ENCODE measurements at regions not wholly inside any gene's neighbourhood (a gene's known extent, or its start where the extent isn't known, plus 50 kb on each side); places are given as distances from the start of the nearest gene placed in this dataset.
"Not testable (repeated sequence)": the region's sequence is repeated elsewhere in the genome, so short reads cannot be mapped to it uniquely, and the experiment has no call there.

DNA sequence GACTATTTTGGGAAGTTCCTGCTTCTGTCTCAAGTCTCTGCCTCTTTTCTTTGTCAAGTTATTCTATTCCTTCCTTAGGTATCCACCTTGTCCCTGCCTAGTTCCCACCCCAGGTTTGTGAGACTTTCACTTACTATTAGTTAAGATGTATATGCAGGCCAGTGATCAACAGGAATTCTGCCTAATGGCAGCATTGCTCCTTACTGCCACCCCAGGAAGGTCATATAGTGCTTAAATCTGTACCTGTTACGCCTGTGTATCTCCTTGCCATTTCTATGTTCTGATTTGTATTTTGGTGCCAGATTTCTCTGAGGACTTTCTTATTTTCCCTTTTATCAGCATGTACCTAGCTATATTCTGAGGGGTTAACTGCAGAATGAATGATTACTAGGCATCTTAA lies 746.0 kb upstream of the TMEFF2 start:
- no peak for DNase-seq (ENCODE audit: low spot score)
- TF ChIP-seq, protein P1, sequence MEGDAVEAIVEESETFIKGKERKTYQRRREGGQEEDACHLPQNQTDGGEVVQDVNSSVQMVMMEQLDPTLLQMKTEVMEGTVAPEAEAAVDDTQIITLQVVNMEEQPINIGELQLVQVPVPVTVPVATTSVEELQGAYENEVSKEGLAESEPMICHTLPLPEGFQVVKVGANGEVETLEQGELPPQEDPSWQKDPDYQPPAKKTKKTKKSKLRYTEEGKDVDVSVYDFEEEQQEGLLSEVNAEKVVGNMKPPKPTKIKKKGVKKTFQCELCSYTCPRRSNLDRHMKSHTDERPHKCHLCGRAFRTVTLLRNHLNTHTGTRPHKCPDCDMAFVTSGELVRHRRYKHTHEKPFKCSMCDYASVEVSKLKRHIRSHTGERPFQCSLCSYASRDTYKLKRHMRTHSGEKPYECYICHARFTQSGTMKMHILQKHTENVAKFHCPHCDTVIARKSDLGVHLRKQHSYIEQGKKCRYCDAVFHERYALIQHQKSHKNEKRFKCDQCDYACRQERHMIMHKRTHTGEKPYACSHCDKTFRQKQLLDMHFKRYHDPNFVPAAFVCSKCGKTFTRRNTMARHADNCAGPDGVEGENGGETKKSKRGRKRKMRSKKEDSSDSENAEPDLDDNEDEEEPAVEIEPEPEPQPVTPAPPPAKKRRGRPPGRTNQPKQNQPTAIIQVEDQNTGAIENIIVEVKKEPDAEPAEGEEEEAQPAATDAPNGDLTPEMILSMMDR (IDR thresholded peaks at IDR 0.05; ENCODE audit: extremely low read depth, missing control alignments): no peak

DNA sequence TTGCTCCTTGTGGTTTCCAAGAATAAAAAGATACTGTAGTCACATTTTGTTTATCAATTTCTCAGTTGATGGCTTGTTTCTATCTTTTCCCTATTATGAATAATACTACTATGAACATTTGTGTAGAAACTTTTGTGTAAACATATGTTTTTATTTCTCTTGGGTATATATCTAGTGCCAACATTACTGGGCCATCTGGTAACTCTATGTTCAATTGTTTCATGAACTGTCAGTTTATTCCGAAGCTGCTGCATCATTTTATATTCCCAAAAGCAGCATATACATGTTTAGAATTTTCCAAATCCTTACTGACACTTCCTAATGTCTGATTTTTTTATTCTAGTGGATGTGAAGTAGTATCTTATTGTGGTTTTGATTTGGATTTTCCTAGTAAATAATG lies 737.6 kb upstream of the TMEFF2 start:
- TF ChIP-seq, protein P1 (IDR thresholded peaks at IDR 0.05; ENCODE audit: extremely low read depth, missing control alignments): no peak
- no peak for DNase-seq (ENCODE audit: low spot score)

DNA sequence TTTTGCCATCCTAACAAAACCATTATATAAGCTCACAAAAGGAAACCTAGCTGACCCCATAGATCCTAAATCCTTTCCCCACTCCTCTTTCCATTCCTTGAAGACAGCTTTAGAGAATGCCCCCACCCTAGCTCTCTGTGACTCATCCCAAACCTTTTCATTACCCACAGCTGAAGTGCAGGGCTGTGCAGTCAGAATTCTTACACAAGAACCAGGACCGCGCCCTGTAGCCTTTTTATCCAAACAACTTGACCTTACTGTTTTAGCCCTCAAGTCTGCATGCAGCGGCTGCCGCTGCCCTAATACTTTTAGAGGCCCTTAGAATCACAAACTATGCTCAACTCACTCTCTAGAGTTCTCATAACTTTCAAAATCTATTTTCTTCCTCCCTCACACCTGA lies 726.9 kb upstream of the TMEFF2 start:
- not testable (repeated sequence) for DNase-seq (ENCODE audit: low spot score)

DNA sequence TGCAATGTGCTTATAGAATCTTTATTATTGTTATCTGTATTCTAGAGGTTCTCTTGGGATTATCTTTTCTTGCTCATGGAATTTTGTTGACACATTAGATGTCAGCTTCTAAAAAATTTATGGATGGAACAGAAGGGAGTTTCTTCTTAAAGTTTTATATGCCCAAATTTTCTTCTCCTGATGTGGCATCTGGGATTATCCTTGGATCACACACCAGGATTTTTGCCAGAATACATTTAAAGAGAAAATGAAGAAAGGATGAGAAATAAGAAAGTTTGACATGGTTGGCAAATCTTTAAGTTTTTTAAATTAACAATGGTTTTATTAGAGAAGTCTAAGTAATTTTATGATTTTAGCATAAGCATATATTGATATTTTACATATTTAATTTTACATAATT lies 706.7 kb upstream of the TMEFF2 start:
- DNase-seq (ENCODE audit: low spot score): no peak
- TF ChIP-seq, protein P1 (IDR thresholded peaks at IDR 0.05; ENCODE audit: extremely low read depth, missing control alignments): no peak

DNA sequence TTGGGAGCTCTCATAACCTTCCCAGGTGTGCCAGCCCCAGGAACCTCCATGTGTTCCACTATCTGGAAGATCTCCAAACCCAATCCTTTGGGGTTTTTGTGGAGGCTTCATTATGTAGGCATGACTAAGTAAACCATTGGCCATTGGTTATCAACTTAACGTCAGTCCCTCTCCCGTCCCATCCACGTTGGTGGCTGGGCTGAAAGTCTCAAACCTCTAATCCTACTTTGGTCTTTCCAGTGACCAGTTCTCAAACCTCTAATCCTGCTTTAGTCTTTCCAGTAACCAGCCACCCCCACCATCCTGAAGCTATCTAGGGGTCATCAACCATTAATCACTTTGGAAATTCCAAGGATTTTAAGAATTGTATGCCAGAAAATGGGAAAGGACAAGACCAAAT lies 704.7 kb upstream of the TMEFF2 start:
- DNase-seq (ENCODE audit: low spot score): no peak
- TF ChIP-seq, protein P1 (IDR thresholded peaks at IDR 0.05; ENCODE audit: extremely low read depth, missing control alignments): no peak

DNA sequence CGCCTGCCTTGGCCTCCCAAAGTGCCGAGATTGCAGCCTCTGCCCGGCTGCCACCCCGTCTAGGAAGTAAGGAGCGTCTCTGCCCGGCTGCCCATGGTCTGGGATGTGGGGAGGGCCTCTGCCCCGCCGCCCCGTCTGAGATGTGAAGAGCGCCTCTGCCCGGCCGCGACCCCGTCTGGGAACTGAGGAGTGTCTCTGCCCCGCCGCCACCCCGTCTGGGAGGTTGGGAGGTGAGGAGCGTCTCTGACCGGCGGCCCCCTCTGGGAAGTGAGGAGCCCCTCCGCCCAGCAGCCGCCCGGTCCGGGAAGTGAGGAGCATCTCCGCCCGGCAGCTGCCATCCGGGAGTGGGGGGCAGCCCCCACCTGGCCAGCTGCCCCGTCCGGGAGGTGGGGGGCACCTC lies 699.2 kb upstream of the TMEFF2 start:
- DNase-seq (ENCODE audit: low spot score): not testable (repeated sequence)

DNA sequence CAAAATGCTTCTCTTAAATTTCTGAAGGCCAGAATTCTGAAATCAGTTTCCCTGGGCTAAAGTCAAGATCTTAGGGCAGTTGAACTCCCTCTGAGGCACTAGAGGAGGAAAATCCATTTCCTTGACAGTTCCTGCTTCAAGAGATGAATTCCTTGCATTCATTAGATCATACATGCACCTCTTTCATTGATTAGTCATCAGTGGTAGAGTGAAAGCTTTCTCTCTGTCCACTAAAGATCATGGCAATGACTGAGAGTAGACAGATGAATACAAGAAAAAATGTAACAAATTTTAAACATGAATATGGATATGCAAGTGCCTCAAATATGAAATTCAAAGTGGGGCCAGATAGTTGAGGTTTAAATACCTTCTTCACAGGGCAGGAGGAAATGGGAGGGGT lies 693.4 kb upstream of the TMEFF2 start:
- TF ChIP-seq, protein P1 (IDR thresholded peaks at IDR 0.05; ENCODE audit: extremely low read depth, missing control alignments): no peak
- no peak for DNase-seq (ENCODE audit: low spot score)

DNA sequence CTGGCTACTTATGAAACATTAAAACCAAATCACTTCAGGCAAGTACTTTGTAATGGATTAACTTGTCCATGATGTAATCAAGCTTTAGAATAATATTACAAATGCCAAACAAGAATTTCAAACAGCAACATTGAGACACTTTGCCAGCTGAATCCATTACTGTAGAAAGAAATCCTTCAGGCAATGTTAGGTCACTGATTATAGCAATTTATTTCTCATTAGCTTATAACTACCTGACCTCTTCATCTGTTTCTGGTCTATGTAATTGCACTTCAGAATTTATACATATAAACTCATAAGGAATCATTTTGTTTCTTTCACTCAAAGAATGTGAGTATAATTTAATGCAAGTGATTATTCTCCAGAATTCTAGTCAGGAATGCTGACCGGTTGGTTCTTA lies 692.6 kb upstream of the TMEFF2 start:
- DNase-seq (ENCODE audit: low spot score): no peak
- TF ChIP-seq, protein P1 (IDR thresholded peaks at IDR 0.05; ENCODE audit: extremely low read depth, missing control alignments): no peak

DNA sequence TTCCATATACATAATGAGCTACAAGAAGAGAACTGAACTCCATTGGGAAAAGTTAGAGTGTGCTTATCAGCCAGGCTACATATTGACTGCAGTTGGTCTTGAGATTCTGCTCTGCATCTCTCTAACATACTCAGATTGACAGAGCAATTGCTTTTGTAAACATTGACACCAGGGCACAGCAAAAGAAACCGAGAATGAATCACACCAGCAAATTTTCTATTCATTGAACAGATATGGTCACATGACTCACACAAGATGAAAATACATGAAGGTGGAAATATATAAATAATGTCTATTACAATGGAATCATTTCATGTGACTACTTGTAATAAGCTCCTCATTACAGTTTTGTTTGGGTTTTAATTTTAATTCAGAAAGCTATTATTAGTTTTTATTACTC lies 691.9 kb upstream of the TMEFF2 start:
- DNase-seq (ENCODE audit: low spot score): no peak
- TF ChIP-seq, protein P1 (IDR thresholded peaks at IDR 0.05; ENCODE audit: extremely low read depth, missing control alignments): no peak

Measured in GM20000 (cell line).